ENCODE measurements at regions not wholly inside any gene's neighbourhood (a gene's known extent, or its start where the extent isn't known, plus 50 kb on each side); places are given as distances from the start of the nearest gene placed in this dataset.

DNA sequence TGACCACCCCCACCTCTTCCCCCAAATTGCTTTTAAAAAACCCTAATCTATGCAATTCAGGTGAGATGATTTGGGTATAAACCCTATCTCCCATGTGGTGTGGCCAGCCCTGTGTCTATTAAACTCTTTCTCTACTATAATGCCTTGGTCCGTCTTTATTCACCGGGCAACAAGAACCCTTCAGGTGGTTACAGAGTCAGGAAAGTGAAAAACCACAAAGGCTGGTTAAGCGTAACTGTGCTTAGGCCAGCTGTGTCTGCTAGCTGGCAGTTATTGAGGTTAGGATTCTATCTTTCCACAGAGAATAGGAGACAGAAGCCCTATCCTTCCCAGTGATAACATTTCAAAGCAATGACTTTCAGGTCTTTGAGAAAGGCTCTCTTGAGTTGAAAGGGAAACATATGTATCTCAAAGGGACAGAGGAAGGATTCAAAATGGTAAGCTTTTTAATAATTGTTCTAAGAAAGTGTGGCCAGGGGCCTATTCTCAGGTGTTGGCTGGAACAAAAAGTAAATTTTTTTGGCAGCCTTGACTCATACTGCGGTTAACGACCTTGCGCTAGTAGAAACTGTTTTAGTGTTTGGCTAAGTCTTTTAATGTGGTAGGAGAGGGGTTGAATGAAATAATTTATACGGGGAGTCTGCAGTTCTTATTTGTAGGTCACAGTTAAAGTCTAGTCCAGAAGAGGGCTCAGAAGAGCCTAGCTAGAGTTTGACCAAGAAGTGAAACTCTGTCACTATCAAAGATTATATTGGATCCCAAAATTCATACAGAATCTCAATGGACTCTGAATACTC lies 89.0 kb downstream of the NPAP1 start:
- TF ChIP-seq MXD4 (CRISPR knock-in tag; IDR thresholded peaks at IDR 0.05; ENCODE audit: borderline replicate concordance) (no peak), ZNF121 (CRISPR knock-in tag; IDR thresholded peaks at IDR 0.05) (no peak), SOX15 (CRISPR knock-in tag; IDR thresholded peaks at IDR 0.05) (no peak), IRF1 (CRISPR knock-in tag; IDR thresholded peaks at IDR 0.05) (no peak), E2F4 (CRISPR knock-in tag; IDR thresholded peaks at IDR 0.05; ENCODE audit: borderline replicate concordance, low read depth) (no peak), CREB1 (CRISPR knock-in tag; IDR thresholded peaks at IDR 0.05) (no peak), NFE2L1 (CRISPR knock-in tag; IDR thresholded peaks at IDR 0.05) (no peak), CREM (CRISPR knock-in tag; IDR thresholded peaks at IDR 0.05) (no peak)
- TF ChIP-seq, protein P1, sequence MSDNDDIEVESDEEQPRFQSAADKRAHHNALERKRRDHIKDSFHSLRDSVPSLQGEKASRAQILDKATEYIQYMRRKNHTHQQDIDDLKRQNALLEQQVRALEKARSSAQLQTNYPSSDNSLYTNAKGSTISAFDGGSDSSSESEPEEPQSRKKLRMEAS (CRISPR knock-in tag; IDR thresholded peaks at IDR 0.05) = no peak
- TF ChIP-seq, protein P2, sequence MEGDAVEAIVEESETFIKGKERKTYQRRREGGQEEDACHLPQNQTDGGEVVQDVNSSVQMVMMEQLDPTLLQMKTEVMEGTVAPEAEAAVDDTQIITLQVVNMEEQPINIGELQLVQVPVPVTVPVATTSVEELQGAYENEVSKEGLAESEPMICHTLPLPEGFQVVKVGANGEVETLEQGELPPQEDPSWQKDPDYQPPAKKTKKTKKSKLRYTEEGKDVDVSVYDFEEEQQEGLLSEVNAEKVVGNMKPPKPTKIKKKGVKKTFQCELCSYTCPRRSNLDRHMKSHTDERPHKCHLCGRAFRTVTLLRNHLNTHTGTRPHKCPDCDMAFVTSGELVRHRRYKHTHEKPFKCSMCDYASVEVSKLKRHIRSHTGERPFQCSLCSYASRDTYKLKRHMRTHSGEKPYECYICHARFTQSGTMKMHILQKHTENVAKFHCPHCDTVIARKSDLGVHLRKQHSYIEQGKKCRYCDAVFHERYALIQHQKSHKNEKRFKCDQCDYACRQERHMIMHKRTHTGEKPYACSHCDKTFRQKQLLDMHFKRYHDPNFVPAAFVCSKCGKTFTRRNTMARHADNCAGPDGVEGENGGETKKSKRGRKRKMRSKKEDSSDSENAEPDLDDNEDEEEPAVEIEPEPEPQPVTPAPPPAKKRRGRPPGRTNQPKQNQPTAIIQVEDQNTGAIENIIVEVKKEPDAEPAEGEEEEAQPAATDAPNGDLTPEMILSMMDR (IDR thresholded peaks at IDR 0.05) = no peak
- TF ChIP-seq, protein P3, sequence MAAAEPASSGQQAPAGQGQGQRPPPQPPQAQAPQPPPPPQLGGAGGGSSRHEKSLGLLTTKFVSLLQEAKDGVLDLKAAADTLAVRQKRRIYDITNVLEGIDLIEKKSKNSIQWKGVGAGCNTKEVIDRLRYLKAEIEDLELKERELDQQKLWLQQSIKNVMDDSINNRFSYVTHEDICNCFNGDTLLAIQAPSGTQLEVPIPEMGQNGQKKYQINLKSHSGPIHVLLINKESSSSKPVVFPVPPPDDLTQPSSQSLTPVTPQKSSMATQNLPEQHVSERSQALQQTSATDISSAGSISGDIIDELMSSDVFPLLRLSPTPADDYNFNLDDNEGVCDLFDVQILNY (CRISPR knock-in tag; IDR thresholded peaks at IDR 0.05) = no peak
- TF ChIP-seq, protein P4, sequence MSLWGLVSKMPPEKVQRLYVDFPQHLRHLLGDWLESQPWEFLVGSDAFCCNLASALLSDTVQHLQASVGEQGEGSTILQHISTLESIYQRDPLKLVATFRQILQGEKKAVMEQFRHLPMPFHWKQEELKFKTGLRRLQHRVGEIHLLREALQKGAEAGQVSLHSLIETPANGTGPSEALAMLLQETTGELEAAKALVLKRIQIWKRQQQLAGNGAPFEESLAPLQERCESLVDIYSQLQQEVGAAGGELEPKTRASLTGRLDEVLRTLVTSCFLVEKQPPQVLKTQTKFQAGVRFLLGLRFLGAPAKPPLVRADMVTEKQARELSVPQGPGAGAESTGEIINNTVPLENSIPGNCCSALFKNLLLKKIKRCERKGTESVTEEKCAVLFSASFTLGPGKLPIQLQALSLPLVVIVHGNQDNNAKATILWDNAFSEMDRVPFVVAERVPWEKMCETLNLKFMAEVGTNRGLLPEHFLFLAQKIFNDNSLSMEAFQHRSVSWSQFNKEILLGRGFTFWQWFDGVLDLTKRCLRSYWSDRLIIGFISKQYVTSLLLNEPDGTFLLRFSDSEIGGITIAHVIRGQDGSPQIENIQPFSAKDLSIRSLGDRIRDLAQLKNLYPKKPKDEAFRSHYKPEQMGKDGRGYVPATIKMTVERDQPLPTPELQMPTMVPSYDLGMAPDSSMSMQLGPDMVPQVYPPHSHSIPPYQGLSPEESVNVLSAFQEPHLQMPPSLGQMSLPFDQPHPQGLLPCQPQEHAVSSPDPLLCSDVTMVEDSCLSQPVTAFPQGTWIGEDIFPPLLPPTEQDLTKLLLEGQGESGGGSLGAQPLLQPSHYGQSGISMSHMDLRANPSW (CRISPR knock-in tag; conservative IDR thresholded peaks at IDR 0.05; ENCODE audit: low read depth) = no peak
